Bone marrow (tissue), 2 donors: ENCODE measurements at regions not wholly inside any gene's neighbourhood (a gene's known extent, or its start where the extent isn't known, plus 50 kb on each side); places are given as distances from the start of the nearest gene placed in this dataset.

Experiments
- DNase-seq, 2 donors: peaks; one replicate each; lab custom pipeline; 2025; lab: John Stamatoyannopoulos, UW

DNA sequence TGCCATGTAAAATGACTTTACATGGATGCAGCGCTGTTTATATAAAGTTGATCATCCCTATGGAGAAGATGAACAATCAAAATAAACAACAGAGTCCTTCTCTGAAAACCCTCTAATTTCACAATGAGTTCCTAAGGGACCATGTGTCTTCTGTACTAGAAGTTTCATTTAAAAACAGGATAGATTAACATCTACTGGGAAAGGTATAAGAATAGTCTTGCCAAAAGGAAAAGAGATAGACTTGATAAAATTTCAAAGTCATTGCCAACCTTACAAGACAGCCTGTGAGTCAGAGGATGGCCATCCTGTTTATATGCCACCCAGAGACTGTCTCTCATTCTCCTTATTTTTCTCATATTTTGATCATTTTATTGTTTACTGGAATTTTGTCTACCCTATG lies 367.1 kb upstream of the PDE4D start:
- no peak for DNase-seq

DNA sequence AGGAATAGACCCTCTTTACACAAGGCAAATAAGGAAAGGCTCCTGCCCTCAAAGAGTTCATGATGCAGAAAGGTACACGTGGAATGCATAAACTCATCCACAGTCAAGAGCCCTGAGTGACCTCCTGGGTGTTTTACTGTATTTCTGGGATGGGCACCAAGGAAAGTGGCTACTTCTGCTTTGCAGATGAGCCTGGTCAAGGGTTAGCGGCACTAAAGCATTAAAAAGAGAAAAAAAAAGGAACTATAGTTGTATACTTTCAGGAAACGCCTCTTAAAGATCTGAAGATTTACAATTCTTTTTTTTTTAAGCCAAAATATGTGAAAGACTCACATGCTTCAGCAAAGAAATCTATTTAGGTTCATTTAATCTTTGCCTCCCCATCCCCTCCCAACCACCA lies 366.2 kb upstream of the PDE4D start:
- DNase-seq: peak in 1 of 2 donors; percentile 12

DNA sequence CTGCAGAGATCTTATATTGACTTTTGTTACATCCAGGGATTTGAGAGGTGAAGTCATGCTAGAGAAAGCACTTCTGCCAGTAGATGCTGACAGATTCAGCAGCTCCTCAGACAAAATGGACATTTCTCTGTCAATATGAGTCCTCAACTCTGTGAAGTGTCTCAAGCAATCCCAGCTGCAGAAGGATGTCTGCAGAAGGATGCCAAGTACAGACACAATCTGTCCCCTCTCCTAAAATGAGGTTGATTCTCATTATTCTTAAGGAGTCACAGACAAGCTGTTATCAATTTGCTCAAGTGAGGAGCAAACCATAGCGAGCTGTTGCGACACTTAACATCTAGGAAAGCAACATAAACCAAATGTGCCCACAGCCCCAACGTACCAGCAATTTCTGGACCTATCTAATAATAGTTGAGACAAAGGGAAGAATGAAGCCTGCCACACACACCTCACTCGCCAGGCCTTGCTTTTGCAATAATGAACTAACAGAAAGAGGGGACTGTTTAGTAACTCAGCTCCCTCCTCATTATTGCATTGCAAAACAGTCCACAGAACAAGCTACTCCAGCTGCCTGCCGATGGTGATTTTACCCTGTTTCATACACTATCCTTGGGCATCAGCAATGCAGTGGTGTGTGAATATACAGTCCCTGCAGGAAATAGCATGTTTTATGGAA lies 364.2 kb upstream of the PDE4D start:
- no peak for DNase-seq

DNA sequence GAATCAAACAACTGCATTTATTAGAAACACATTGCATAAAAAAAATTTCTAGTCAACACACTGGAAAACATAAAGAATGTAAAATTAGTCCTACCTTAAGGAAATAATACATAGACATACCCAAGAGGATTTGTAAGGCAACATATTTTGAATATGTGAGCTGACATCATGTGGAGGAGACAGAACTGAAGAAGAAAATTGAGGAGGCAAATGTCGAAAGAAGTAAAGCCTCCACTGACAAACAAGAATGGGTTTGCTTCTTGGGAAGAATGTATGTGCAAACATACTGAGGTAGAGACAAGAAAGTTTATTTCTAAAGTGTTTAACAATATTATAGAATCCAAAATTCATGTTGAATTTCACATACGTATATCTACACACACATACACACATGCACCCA lies 363.0 kb upstream of the PDE4D start:
- no peak for DNase-seq

DNA sequence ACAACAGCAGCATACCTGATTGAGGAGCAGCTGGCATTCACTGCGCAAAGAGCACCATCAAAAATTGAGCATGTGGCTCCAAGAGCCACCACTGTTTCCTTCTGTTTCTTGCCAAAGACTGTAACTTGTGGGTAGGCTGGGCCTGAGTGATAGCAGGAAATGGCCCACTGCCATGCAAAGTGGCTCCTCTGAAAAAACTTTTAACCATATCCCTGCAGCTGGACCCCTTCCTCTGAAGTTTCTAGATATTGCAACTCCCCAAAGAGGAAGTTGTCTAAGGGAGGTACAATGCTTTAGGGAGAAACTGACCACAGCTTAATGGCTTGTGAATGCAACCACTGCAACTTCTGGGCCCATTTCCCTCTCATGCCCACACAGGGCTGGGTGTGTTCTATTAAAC lies 355.4 kb upstream of the PDE4D start:
- peak in 1 of 2 donors; percentile 94 for DNase-seq

DNA sequence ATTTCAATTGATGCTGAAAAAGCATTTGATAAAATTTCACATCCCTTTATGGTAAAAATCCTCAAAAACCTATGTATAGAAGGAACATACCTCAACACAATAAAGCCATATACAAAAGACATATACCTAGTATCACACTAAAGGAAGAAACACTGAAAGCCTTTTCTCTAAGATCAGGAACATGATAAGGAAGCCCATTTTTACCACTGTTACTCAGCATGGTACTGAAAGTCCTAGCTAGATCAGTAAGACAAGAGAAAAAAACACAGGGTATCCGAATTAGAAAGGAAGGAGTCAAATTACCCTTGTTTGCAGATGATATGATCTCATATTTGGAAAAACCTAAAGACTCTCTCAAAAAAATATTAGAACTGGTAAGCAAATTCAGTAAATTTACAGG lies 350.2 kb upstream of the PDE4D start:
- DNase-seq: peak in 1 of 2 donors; percentile 49

DNA sequence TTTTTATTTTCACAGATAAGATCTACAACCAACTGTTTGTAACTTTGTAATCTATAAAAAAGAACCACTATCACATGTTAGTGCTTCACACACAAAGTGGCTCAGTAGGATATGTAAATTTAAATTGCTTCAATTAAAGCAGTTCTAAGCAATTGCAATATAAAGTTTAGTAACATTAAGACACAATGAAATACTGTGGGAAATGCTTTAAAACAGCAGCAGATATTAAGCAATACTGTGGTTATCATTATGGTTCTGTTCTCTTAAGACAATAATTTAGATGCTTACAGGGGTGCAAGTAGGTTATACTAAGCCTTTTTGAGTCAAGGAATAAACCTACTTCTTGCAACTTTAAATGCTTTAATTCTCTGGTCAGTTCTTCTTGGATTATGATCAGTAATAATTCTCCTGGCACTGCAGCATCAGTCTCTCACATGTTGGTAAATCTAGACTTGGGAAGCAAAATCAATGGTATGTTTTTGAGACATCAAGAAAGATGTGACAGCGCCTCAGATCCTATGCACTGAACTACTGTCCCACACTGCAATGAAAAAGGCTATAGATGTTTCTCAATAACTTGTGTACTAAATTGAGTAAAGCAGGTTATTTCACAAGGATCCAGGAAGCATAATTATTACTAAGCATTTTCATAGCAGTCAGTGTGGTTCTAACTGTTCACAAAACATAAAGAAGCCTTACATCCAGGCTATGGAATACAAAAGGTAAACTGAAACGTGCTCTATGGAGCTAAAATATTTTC lies 338.7 kb upstream of the PDE4D start:
- DNase-seq: no peak

DNA sequence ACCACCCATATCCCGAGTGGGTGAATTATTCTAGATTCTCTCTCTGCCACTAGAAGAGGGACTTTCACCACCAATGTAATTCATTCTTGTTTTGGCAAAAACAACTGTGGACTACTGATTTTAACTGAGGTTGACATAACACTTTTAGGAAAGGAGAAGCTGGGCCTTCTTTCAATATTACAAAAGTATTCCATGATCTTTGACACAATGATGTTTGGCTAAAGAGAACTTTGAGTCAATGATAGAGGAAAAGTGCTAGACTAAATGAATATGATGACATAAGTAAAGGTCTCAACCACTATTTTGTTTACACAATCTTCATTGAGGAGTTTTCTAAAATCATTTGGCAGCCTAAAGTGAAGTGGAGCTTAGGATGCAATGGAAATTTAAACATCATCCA lies 336.9 kb upstream of the PDE4D start:
- DNase-seq: no peak

DNA sequence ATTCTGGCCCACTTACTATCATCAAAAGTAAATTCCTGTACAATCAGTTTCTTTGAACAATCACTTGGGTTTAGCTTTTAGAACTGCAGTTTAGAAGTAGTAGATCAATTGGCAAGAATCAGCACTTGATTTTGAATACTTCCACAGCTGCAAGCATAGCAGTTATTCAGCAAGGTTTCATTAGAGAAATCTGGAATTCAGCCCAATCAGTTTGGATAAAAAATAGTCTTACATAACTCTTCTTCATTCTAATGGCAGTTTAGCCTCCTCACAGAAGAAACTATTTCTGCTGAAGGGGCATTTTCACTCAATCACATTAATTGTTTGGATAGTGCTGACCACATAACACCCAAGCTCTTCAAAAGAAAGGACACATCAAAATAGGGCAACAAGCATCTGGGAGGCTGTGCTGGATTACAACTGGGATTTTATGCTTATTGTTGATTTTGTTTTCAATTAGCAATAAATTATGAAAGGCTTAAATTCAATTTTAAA lies 336.2 kb upstream of the PDE4D start:
- no peak for DNase-seq

DNA sequence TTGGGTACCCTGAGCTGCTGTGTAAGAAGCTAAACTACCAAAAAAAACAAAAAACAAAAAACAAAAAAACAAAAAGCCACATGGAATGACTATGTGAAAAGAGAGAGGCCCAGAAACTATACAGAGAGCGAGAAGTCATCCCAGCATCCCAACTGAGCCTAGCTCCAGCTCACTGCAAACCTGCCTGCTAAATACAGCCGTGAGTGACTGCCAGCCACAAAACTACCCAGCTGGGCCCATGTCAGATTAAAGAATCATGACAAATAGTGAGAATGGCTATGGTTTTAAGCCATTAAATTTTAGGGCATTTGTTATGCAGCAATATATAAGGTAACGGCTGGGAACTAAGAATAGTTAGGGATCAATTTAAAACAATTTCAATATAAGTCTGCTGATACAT lies 335.1 kb upstream of the PDE4D start:
- no peak for DNase-seq

DNA sequence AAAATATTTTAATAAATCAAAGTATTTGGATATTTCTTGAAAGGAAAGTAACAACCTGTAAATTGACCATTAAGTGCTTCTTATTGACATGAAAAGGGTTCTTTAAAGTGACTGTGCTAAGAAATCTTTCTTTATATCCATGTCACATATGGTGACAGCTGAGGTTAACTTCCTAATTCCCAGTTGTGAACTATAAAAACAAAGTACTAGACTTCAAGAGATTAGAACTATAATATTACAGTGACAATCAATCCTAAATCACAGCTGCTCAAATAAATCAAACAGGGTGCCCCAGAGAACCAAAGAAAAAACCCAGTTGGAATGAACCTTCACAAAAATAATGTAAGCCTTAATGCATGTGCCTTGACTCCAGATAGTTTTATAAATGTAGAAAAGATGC lies 332.6 kb upstream of the PDE4D start:
- DNase-seq: no peak

DNA sequence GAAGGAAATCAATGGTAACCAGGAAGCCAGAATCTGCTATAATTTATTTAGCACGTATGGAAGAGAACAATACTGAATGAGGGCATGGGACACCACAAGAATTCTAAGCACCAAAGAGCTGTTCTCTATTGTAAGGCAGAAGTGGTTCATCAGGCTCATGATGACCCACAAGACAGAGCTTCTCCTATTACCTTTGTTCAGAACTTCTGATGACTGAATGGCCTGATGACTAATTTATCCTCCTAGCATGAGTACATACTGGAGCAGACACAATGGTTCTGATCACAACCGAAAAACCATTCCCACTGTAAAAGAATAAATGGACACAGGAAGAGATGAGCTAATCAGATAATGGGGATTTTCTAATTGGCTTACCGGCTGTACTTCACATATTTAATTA lies 329.8 kb upstream of the PDE4D start:
- DNase-seq: no peak

DNA sequence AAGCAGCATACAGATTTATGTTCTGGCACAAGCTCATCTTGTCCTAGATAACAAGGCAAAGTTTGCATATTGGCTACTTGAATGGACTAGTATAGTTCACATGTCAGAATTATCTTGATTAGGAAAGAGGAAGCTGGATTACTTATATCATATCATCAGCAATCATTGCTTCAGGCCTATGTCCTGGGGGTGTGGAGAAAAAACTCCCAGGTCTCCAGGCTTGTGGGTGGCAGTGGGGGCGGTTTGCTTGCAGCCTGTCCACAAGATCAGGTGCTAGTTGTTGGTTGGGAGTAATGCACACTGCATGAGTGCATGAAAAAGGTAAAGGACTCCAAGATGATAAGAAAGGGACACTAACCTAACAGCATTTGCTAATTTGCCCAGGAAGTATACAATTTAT lies 326.4 kb upstream of the PDE4D start:
- DNase-seq: no peak

DNA sequence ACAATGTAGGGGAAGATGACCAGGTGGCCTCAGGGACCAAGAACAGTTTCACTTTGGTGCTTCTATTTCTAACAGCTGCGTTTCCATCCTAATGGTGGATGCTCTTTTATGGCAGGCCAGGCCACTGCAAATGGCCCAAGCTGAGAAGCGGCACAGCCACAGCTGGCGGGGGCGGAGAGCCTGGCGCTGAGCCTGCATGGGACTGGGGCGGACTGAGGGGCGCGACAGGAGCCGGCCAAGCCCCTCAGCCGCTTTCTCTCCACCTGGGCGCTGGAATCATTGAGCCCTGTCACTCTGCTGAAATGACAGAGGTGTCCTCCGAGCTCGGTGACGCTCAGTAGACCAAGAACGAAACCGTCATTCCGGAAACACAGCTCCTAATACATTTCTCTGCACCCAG lies 317.3 kb upstream of the PDE4D start:
- DNase-seq: no peak

DNA sequence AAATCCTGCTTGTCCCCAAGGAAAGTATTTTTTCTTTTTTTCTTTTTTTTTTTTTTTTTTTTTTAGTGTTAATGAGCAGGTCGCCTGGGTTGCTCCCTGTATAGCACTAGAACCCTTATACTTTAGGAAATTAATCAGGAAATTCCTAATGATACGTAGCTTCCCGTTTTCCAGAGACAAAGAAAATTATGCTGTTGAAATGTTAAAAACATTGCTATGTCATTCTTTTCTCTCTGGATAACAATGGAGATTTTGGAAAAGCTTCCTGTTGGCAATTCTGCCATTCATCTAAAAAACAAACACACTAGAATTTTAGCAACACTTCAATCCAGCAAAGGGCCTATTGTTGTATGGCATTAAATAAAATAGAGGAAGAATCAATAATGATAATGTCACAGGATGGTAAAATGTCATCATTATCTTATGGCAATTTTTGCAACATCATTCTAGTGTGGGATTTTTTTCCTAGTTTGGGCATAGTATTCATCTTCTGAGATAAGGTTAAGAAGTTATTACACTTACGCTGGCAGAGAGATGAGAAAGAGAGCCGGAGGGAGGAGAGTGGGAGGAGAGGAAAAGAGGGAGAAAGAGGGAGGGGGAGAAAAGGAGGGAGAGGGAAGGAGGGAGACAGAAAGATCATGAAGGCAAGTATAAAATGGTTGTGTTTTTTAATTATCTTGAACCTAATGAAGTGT lies 315.8 kb upstream of the PDE4D start:
- no peak for DNase-seq

DNA sequence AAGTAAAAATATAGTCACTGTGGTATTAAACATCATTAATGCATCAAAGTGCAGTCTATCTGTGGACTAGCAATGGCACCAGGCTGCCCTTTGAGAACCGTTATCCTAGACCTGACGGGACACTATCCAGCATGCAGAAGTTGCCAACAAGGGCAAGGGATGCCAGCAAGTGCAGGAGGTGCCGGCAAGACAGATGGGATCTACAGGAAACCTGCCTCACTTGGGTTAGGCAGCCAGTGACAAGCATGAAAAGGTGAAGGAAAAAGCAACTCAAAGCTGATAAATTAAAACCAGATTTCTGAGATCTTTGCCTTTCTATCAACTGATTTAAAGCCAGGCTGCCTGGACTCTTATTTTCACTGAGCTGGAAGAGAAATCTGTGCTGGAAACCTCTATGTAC lies 315.2 kb upstream of the PDE4D start:
- DNase-seq: no peak

DNA sequence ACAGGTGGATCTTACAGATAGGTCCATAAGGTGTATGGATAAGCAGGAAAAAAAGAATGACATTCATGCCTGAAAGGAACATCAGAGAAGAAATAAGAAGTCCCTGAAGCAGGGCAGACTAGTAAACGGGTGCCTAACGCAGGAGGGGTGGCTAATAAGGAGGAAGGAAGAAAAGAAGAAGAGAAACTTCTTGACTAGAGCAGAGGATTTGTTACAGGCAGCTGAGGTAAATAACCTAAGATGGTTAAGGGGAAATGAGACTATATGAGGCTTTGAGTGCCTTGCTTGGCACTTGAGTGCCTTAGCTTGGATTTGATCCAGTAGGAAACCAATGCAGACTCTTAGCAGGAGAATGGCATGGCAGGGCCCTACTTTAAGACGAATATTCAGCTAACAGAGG lies 313.5 kb upstream of the PDE4D start:
- DNase-seq: no peak

DNA sequence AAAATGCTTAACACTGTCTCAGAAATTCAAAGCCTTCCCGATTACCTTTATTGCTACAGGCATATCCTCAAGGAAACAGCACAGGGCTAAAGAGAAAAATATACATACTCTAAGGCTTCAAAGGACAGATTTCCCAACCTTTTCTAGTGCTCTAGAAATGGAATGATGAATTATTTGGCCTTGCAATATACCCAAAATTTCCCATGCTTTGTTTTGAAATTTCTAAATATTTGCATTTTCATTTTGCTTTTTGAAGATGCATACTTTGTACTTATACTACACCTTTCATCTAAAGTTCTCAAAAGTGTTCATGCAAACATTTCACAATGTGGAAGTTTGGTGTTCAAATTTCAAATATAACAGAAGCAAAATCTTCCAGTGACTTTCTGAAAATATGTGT lies 312.7 kb upstream of the PDE4D start:
- DNase-seq: no peak

DNA sequence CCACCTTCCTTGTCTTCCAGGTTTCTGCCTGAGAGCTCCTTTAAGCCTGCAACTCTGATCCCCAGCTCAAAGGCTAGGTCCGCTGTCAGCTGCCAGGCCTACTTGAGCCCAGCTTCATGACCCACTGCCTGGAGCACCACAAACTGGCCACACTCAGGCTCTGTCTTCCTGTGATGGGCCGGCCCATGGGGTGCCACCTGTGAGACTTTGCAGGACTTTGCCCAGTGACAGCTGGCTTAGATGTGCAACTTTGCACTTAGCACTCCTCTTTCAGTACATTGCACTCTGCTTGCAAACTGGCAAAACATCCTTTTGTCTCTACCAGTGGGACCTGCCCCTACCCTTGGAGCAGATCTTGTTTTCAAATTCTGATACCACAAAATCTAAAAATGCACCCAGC lies 311.5 kb upstream of the PDE4D start:
- no peak for DNase-seq

DNA sequence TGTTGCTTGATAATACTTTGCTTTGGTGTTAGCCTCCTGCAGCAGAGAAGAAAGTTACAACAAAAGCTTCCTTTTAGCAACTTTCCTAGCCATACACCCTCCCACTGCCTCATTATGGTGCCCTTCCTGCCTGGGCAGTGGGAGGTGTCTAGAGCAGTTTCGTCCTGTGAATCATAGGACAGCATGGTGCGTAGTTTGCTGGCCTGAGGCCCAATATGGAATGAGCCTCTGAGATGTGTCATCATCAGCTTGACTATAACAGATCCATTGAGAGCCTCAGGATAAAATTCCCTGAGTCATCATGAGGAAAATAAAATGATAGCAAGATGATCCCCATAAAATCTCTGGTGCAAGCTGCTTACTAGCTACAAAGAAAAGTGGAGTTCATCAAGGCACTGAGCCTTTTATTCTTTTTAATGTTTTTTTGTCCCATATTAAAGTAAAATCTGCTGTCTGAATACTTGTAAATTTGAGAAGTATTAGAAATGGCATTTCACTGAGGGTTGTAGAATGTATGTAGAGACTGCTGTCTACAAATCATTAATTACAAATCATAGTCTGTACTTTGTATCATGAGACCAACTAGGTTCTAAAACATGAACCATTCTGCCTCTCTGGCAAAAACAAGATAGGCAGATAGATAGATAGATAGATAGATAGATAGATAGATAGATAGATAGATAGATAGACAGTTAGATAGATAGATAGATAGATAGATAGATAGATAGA lies 303.0 kb upstream of the PDE4D start:
- no peak for DNase-seq

DNA sequence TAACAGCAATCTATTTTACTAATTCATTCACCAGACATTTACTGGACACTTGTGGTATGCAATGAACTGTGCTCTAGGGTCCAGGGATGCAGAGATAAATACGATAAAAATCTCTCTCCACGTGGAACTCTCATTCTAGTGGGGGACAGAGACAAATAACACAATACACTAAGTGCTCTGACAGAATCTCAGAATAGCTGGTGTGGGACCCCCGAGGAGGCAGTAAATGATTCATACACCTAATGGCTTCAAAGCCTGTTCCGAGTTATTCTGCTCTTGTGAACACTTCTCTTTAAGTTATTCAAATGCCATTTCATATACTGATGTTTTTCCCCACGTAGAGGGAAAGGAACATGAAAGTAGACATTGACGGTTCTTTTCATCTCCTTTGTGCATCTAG lies 302.0 kb upstream of the PDE4D start:
- no peak for DNase-seq

DNA sequence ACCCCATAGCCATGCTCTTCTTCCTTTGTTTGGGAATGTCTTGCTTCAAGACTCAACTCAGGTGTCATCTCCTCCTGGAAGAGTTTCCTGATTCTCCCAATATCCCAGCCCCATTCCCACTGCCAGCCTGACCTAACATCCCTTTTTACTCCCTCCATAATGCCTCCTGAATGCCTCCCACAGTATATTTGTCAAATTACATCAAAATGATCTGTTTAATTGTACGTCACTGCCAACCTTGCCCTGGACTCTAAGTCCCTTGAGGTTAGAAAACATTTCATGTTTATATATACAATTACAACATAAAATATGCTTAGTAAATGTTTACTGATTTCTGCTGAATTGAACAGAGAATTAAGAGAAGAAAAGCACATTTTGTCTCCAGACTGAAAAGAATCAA lies 301.6 kb upstream of the PDE4D start:
- no peak for DNase-seq
